Activated naive CD4-positive, alpha-beta T cell (primary cell): ENCODE measurements at regions not wholly inside any gene's neighbourhood (a gene's known extent, or its start where the extent isn't known, plus 50 kb on each side); places are given as distances from the start of the nearest gene placed in this dataset.
"Not testable (repeated sequence)": the region's sequence is repeated elsewhere in the genome, so short reads cannot be mapped to it uniquely, and the experiment has no call there.

ENCODE experiments used
- DNase-seq, 4 experiments: peaks; one replicate each; lab custom pipeline; 2025; lab: John Stamatoyannopoulos, UW

DNA sequence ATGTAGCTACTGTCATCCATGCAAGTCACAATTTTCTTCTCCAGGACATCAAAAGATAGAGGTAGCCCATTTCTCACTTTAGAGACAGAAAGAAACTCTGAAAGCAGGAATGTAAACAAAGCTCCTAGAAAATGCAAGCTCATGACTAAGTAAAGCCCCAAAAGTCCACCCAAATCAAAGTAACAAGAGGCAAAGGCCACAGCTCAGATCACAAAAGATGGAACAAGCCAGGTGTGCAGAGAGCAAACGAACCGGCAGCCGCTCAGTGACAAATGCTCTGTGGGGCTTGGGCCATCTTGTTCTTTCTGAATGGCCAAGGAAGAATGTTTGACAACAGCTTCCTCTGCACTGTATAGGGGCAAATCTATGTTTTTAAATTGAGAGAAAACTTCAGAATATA is 201.0 kb downstream of the CYRIA start:
- no peak for DNase-seq

DNA sequence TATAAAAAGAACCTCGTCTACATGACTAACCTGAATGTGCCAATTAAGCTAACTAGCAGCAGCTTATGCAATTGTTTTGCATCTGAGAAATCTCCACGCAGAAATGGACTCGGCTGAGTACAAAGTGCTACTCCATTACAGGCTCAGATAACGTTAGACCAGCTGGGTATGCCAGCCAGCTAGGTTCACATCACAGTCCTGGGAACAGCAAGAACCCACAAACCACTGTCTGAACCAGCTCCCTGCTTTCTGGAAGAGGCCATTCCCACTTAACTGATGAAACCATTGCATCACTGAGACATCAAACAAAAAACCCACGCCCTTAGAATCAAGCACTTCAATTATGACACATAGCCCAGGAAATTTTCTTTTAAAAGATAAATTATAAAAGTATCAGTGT is 202.7 kb downstream of the CYRIA start:
- DNase-seq = no peak

DNA sequence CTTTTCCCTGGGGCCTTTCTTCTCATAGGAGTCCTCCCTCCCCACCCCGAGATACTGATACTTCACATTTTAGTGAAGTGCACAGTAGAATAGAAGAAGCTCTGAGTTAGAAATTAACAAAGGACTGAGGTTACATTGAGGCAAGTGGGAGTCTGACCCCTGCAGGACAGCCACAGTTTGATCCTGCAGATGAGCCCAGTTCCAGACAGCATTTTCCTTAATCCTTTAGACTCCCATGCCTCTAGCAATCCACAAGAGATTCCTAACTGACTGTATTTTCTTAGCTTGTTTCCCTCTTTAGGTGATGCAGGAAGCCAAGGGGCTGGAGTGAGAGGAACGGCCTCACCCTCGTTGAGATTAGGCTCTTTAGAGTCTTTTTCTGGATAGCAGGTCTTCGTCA is 204.0 kb downstream of the CYRIA start:
- no peak for DNase-seq

DNA sequence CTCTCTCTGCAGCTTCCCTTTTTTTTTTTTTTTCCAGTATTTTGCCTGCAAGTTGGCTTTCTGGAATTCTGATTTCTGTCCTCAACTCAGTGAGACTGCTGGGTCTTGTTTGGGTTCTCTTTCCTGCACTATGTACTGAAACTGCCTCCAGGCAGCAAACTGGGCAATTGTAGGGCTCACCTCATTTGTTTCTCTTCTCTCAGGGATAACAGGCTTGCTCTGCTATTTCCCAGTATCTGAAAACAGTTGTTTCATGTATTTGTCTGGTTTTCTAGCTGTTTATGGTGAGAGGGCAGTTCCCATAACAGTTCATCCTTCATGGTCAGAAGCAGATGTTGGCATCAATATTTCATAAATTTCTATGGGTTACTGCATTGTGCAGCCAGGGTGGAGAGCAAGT is 206.0 kb downstream of the CYRIA start:
- DNase-seq = no peak

DNA sequence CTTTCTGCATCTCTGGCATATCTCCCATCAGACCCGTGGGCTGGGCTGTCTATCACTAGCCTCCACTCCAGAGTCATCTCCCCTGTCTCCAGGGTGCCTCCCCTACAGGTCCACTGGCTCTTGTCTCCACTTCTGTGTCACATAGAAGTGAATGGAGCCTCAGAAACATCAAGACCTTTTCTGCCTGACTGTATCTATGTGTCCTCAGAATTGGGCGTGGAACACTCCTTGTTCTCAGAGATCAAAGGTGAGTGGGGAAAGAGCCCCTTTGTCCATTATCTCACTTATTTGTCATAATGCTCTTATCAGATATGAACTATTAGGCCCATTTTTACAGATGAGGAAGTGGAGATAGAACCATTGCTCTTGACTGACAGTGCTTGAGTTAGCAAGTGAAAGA is 211.0 kb downstream of the CYRIA start:
- no peak for DNase-seq

DNA sequence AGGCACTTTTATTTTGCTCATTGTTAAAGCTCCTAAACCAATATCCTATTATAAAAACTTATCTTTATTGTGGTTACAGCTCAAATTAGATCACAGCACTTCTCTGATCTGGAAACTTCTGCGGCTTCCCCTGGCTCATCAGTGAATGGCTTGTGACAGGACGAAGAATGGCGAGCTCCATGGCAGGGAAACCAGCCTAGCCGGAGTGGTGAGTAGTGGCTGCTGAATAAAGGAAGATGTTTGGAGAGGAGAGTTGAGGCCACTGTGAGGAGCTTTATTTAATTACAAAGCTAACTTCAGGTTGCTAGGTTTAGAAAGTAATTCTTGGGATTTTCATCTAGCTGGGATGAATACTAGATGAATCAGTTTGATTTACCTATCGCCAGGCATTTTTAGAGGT is 213.5 kb downstream of the CYRIA start:
- no peak for DNase-seq

DNA sequence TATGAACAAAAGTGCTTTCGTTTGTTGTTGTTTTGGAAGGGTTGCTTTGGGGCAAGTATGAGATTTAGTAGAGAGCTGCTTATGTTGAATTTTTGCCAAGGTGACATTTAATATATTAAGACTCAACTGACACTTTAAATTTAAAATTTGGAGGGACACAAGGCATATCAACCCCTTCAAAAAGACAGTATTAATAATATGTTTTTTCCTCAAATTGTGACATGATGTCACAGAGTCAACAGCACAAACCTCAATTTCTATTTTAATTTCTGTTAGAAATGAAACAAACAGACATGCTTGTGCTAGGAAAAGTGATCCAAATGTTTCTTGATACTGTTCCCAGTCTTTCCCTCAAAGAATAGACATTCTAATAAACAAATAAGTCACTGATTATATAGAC is 218.9 kb downstream of the CYRIA start:
- DNase-seq = no peak

DNA sequence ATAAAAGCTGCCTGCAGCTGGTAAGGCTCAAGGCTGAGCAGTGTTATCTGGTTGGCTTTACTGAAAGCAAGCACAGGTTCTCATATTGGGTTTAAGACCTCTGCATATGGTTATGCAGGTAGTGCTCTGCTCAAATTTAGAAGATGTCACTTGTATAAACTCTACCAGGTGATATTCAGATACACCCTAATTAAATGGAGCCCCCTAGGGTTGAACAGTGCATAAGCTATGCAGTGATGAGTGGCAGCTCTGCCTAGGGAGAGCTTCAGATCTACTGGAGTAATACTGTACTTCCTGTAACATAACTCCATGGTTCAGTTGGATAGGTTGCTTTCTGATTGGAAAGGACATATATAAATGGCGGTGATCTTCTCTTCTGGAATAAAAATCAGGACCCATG is 222.7 kb downstream of the CYRIA start:
- DNase-seq = no peak

DNA sequence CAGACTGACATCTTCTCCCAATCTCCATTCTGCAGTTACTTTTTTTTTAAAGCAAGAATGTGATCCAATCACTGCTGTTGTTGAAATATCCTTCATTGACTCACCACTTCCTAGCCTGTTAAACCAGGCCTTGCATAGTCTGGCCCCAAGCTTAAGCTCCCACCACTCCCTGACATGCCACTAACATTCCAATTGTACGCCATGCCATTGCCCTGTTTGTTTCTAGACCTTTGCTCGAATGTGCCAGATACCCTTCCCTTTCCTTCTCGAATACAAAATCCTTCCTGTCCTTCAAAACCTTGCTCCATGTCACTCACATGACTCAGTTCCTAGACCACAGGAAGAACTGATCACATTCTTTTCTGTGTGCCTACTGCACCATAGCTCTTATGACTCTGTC is 224.2 kb downstream of the CYRIA start:
- no peak for DNase-seq

DNA sequence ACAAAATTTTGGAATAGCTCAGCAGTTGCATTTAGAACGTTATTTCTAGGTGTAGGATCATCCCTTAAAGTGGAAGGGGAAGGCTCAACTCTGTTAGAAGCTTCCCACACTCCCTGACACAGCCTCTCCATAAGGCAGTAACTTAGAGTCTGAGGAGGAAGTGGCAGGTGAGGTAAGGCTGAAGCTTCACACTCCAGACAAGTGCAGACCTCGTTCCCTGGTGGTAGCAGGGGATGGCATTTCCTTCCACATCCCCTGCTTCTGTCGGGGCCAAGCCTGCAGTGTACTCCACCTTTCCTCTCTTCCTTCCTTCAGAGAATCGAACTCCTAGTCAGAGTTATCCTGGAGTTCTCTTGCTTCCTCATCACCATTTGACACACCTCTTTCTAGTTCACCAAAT is 224.7 kb downstream of the CYRIA start:
- DNase-seq = no peak

DNA sequence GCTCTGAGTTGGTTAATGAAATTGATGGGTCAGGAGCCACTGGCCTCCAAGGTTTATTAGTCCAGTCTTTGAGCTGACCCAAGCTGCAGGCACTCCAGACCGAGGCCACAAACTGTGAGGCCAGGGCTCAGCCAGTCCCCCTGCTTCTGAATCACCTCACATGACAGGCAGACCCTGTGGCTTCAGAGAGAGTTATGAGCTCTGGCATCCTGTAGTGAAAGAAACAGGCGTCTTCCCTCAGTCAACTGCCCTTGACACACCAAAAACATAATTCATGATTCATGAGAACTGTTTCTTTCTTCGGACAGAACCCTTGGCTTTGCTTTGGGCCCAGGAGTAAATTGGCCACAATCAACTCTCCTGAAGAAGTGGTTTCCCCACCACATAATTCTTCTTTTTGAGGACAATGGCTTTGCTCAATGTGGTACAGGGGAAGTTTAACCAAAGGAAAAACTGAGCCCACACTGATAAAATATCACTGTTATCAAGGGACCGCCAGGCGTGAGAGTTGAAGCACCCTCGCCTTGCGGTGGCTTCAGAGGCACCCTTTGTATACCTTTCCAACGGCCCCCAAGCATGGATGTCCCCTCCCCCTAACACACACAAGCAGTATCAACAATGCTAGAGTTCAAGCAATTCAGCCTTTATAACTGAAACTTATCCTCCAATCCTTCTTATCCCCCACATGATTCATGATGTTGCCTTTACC is 226.9 kb downstream of the CYRIA start:
- no peak for DNase-seq

DNA sequence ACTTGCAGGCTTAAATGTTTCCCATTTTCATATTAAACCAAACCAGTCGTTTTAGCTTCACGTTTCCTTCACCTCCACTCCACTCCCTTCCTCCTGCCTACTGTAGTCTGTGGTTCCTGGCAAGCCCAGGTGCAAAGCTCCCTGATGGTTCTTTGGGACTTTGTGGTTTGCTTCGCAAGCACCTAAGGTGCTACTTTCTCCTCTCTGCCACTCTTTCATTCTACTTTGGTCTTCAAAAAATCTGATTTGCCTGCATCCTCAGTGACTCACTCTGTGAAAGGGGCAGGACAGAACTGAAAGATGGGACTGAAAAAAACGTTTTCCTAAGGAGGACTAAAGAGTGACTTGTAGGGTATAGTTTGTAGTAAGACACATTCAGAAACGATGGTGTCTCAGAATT is 228.4 kb downstream of the CYRIA start:
- no peak for DNase-seq

DNA sequence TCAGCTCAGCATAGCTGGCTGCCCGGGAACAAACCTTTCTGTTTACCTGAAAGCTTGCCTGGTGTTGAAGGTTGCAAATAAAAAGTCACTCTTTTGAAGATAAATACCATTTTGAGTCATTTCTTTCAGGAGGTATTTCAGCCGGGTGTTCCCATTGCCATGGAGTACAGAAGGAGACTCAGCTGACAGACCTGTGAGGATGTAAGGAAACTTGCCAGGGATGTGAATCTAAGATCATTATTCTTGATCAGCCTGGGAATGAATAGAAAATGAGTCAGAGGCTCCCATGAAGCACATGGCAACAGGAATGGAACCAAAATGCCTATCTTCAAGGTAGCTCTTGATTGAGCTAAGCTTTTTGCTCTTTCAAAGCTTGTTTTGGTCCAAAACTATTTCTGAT is 231.2 kb downstream of the CYRIA start:
- DNase-seq = no peak

DNA sequence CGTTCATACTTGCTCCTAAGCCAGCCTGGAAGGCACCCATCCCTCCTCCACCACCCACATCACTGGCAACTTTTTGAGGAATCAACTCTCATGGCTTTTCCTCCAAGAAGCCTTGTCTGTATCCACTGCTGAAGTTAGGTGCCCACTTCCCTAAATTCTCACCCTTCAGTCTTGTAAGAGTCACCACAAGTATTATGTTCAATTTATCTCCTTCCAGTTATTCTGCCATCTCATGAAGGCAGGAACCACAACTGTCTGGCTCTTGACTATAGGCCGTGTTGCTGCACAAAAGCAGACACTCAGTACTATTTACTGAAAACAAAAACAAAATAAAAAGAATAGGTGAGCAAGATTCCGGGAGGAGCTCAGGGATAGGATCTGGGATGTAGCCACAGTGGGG is 234.8 kb downstream of the CYRIA start:
- no peak for DNase-seq

DNA sequence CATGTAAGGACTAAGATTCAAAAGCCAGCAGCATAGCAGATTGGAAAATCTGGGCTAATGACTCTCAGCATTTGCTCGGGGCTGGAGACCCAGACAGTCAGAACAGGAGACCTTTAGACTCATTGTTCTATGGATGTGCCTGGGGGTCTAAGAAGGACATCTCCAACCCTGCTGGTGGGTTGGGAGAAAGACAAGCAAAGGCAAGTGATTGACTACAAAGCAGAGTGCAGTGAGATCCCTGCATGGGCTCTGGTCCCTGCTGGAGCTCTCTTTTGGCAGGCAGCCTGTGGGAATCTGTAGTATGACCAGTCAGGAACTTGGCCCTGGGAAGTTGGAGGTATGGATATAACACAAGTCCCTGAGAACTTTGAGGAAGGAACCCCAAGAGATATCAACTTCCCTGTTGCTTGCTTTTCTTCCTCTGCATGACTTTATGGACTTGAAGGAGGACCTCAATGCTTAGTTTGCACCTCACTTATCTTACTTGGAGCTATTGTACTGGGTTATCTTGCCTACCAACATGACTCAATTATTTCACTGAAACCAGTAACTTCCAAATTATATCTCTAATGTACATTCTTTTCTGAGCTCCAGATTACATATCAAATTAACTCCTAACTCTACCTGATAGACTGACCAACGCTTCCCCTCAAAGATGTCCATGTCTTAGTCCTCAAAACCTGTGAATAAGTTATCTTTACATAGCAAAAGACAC is 236.0 kb downstream of the CYRIA start:
- DNase-seq = no peak

DNA sequence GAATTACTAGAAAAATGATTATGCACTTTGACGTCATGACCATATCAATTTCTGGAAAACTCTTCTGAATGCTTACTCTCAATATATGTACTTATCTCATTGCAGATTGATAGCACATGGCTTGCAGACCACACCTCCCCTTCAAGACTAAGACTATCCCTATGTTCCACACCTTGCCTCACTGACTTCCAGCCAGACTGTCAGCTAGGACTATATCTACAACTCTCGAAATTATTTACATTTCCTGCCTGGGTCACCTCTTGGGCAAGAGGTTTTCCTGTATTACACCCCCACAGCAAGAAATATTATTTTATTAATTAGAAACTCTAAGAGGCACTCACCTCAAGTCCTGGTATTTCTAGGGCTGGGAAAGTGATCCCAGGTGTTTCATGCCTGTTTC is 236.6 kb downstream of the CYRIA start:
- no peak for DNase-seq

DNA sequence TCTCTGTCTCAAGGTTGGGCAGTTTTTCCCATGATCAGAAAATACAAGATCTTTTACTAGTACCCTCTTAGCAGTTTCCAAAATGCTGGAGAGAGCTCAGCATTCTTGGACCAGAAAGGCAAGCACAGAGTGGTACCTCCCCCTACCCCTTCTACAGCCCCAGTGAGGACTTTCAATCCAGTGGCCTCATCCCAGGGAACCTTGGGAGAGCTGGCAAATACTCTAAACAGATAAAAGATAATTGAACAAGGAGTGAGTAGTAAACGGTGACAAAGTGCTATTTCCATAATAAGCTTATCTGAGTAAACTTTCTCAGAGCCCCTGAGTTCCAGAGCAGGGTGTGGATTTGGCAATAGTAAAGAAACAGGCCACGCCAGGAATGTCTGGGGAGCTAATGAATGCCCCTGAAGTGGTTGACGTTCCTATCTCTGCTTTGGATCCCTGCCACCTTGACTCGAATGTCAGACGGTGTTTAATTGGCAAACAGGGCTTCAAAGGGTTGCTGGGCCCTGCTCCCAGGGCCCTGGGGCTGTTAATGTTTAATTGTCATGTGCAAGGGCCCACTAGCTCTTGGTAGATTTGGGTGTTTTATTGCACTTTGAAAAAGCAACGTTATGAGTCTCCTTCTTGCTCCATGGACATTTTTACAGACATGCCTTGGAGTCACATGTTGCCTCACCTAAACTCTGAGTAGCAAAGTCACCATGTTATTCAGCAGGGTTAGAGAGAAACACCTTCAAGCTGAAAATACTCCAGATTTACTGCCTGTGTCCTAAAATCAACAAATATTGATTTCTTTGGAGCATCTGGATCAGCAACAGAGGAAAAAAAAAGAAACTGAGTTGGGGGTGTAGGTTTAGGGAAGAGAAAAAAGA is 239.9 kb downstream of the CYRIA start:
- no peak for DNase-seq

DNA sequence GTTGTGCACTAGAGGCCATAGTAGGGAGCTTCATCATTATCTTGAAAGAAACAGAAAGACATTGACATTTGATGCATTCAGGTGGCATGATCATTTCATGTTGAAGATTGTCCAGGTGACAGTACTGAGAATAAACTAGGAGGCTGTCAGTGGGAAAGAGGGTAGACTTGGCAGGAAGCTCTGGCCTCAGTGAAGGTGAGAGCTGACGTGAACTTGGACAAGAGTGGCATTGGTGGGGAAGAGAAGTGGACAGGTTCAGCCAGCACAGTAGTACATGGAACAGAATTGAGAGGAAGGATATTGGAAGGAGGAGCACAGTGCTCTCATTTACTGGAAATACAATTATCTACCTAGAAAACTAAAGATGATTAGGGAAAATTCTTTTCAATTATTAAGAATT is 245.2 kb downstream of the CYRIA start:
- no peak for DNase-seq

DNA sequence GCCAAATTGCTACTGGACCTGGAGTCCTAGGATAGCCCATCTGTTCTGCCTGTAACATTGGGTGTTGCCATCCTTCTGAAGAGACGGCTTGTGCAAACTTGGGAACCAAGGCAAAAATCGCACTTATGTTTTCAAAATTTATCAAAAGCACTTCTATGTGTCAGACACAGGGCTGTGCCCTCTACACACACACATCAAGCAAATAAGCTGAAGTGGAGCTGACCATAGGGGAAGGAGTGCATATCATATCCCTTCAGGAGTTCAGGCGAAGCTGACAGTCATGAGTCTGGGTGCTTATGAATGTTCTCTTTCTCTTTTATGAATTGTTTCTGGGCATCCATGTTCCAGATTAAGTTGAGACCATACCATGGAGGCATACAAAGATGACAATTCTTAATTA is 247.9 kb downstream of the CYRIA start:
- DNase-seq = no peak

DNA sequence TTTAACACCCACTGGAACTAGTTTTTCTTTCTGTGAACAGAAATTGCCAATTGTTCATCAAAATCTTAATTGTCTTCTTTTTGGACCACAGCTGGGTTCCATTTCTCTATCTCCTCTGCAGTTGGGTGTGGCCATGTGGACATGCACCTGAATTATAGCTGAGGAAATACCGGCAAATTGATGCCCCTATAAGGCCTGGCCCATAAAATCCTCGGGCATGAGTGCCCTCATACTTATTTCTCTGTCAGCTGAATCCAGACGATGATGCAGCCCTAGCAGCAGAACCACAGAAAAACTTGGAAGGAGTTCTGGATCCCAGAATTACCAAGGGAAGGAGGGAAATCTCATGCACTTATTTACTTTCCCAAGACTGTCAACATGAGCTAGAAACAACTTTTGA is 249.0 kb downstream of the CYRIA start:
- no peak for DNase-seq

DNA sequence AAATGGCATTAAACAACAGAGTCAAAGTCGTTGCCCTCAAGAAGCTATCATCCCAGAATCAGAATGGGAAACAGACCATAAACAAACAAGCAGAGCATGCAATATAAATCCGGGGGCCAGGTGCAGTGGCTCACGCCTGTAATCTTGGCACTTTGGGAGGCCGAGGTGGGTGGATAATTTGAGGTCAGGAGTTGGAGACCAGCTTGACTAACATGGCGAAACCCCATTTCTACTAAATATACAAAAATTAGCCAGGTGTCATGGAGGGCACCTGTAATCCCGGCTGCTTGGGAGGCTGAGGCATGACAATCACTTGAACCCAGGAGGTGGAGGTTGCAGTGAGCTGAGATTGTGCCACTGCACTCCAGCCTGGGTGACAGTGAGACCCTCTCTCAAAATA is 249.8 kb downstream of the CYRIA start:
- not testable (repeated sequence) for DNase-seq

DNA sequence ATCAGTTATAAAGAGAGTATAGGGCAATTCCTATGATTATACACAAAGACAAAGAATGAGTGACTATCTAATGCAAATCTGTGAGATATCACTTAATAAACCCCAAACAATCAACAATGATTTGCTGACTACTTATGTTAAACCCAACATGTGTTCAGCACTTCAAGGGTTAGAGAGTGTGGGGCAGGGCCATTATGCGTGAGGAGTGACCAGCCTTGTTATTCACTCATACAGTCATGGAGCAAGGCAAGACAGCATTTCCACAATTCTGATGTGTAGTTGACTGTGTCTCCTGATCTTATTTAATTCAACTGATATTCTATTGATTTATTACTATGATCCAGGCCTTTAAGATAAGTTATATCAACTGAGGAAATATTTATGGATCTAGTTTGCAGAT is 251.7 kb downstream of the CYRIA start:
- no peak for DNase-seq

DNA sequence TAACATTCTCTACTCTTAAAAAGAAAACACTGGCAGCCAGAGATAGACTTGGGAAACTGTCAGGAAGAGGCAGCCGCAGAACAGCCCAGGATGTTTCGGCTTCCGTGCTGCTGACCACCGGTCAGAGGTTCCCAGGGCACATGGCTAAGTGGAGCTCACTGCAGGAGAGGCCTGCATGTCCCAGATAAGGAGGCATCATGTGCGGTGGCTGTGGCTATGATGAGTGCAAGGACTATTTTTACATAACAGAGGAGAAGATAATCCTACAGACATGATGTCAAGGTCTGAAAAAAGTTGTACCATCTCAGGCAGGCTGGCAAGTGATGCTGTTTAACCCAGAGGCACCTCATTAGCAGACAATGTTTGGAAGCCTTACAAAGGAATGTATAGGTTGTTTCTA is 252.3 kb downstream of the CYRIA start:
- DNase-seq = no peak
